Suppressor macrophage treated with lipopolysaccharide for 1 hour (primary cell): ENCODE measurements at regions not wholly inside any gene's neighbourhood (a gene's known extent, or its start where the extent isn't known, plus 50 kb on each side); places are given as distances from the start of the nearest gene placed in this dataset.
"Not testable (repeated sequence)": the region's sequence is repeated elsewhere in the genome, so short reads cannot be mapped to it uniquely, and the experiment has no call there.

Experiments
- DNase-seq, 3 donors: peaks; one replicate each; pipeline ENCODE4 v3.0.0-alpha.2; 2020 to 2022

GRCh38 chr16:31754998-31755615 lies 118.5 kb upstream of the ZNF267 start:
- DNase-seq: no peak

GRCh38 chr16:31764103-31764502 lies 109.5 kb upstream of the ZNF267 start:
- DNase-seq: no peak

- no peak for DNase-seq
Measured at GRCh38 chr16:31767267-31767666, 106.3 kb upstream of the ZNF267 start.

GRCh38 chr16:31780342-31780741 lies 93.3 kb upstream of the ZNF267 start:
- DNase-seq: no peak

GRCh38 chr16:31785126-31785525 lies 88.5 kb upstream of the ZNF267 start:
- no peak for DNase-seq

GRCh38 chr16:31807086-31807485 lies 66.5 kb upstream of the ZNF267 start:
- no peak for DNase-seq

GRCh38 chr16:31810863-31811262 lies 62.7 kb upstream of the ZNF267 start:
- no peak for DNase-seq

GRCh38 chr16:31816141-31816540 lies 57.5 kb upstream of the ZNF267 start:
- DNase-seq: not testable (repeated sequence)

GRCh38 chr16:31819386-31819785 lies 54.2 kb upstream of the ZNF267 start:
- no peak for DNase-seq

GRCh38 chr16:31819948-31820347 lies 53.7 kb upstream of the ZNF267 start:
- no peak for DNase-seq
